GM12878 (cell line): ENCODE measurements at regions not wholly inside any gene's neighbourhood (a gene's known extent, or its start where the extent isn't known, plus 50 kb on each side); places are given as distances from the start of the nearest gene placed in this dataset.

Source experiments
- ATAC-seq: fragments of 200-7000 bp; cut with Tn5 transposase; 3 replicates; pipeline ENCODE4 v1.9.1; 2020; ENCODE audit warnings: mild to moderate bottlenecking, moderate library complexity
- BruUV-seq: library from RNA; stranded (reverse); fragments of 400-500 nt; replicated peaks from 2 replicates; lab custom pipeline; 2021; lab: Mats Ljungman, UMichigan
- CTCF ChIA-PET: fragments of 300-600 bp; sonication (Branson Sonifier 250); formaldehyde crosslinking; extraction: SDS; loops from one replicate; lab custom pipeline; 2021; ENCODE audit warnings: inconsistent platforms; lab: Yijun Ruan, JAX
- POLR2A ChIA-PET: fragments of 350-600 bp; formaldehyde crosslinking; extraction: SDS; loops from one replicate; lab custom pipeline; 2021; ENCODE audit warnings: inconsistent platforms; lab: Charles Lee
- RAD21 ChIA-PET: fragments of 300-600 bp; sonication (Branson Sonifier 250); formaldehyde crosslinking; loops from one replicate; lab custom pipeline; 2023; ENCODE audit warnings: antibody characterized with exemption; ENCODE audit not compliant: unreplicated experiment; lab: Charles Lee
- SMC1A ChIA-PET: fragments of 300-600 bp; sonication (Branson Sonifier 250); formaldehyde crosslinking; loops from one replicate; lab custom pipeline; 2023; ENCODE audit not compliant: unreplicated experiment, uncharacterized antibody; lab: Charles Lee
- DNase-seq: peaks from one replicate; pipeline ENCODE4 v3.0.0-alpha.2; 2011; ENCODE audit warnings: low read depth, low spot score
- FAIRE-seq: peaks from 3 replicates; lab custom pipeline; 2011; peaks lifted over from hg19 to GRCh38; lab: Jason Lieb, UNC
- H2AFZ ChIP-seq: 2 replicates; pipeline ENCODE4 v1.6.0; 2011; ENCODE audit warnings: low read depth, low read length, control low read depth; ENCODE audit not compliant: control insufficient read depth
- H3K27ac ChIP-seq: 2 replicates; pipeline ENCODE4 v1.5.1; 2011; ENCODE audit warnings: control low read depth; ENCODE audit not compliant: control insufficient read depth, insufficient read depth
- H3K27me3 ChIP-seq, 2 experiments: replicated peaks in 1 of 2; 2 replicates each; pipeline versions ENCODE4 v1.6.0 to v1.6.1; 2011; ENCODE audit warnings: low read length in 1 of 2; ENCODE audit not compliant: control insufficient read depth in 2 of 2, insufficient read depth in 2 of 2
- H3K36me3 ChIP-seq, 2 experiments: 2 replicates each; pipeline ENCODE4 v1.5.1; 2011; ENCODE audit warnings: low read length in 1 of 2; ENCODE audit not compliant: control insufficient read depth in 2 of 2, insufficient read depth in 2 of 2
- H3K4me1 ChIP-seq: 2 replicates; pipeline ENCODE4 v1.6.1; 2011; ENCODE audit warnings: mild to moderate bottlenecking, low read length, moderate library complexity, mixed read lengths; ENCODE audit not compliant: control insufficient read depth, insufficient read depth
- H3K4me2 ChIP-seq: 2 replicates; pipeline ENCODE4 v1.6.0; 2011; ENCODE audit warnings: control low read depth; ENCODE audit not compliant: control insufficient read depth, insufficient read depth
- H3K4me3 ChIP-seq: fragments of 200-600 bp; sonication (generic); 2 replicates; pipeline ENCODE4 v1.5.1; 2016
- H3K79me2 ChIP-seq: 2 replicates; pipeline ENCODE4 v1.6.0; 2011; ENCODE audit warnings: low read length; ENCODE audit not compliant: control insufficient read depth, insufficient read depth
- H3K9ac ChIP-seq: 2 replicates; pipeline ENCODE4 v1.8.0; 2011; ENCODE audit warnings: low read length, control low read depth, mixed read lengths; ENCODE audit not compliant: control insufficient read depth, insufficient read depth
- H3K9me3 ChIP-seq: replicated peaks from 3 replicates; pipeline ENCODE4 v1.5.1; 2011; ENCODE audit warnings: mild to moderate bottlenecking, low read length; ENCODE audit not compliant: control insufficient read depth, insufficient read depth
- H4K20me1 ChIP-seq: 2 replicates; pipeline ENCODE4 v1.6.0; 2011; ENCODE audit not compliant: control insufficient read depth, insufficient read depth
- GABPA ChIP-seq: IDR thresholded peaks from 2 replicates; pipeline ENCODE4 v1.6.1; 2014; ENCODE audit warnings: antibody characterized with exemption, low read depth, mild to moderate bottlenecking, inconsistent platforms
- IRF4 ChIP-seq: IDR thresholded peaks from 2 replicates; pipeline ENCODE4 v1.6.1; 2011; ENCODE audit warnings: low read depth, low read length
- LARP7 ChIP-seq: fragments of 450-650 bp; IDR thresholded peaks from 2 replicates; pipeline ENCODE4 v1.6.1; 2017; ENCODE audit warnings: mild to moderate bottlenecking
- MEF2A ChIP-seq: IDR thresholded peaks from 2 replicates; pipeline ENCODE4 v1.6.1; 2011; ENCODE audit warnings: low read depth, mild to moderate bottlenecking, low read length, moderate library complexity; ENCODE audit not compliant: insufficient read depth
- MTA3 ChIP-seq: IDR thresholded peaks from 2 replicates; pipeline ENCODE4 v1.6.1; 2012; ENCODE audit warnings: low read length, inconsistent platforms, borderline replicate concordance
- NFIC ChIP-seq: IDR thresholded peaks from 2 replicates; pipeline ENCODE4 v1.6.1; 2012; ENCODE audit warnings: low read depth, mild to moderate bottlenecking, inconsistent platforms, low read length, moderate library complexity
- NR2C1 ChIP-seq: fragments of 450-650 bp; IDR thresholded peaks from 2 replicates; pipeline ENCODE4 v1.6.1; 2017; ENCODE audit warnings: antibody characterized with exemption, mild to moderate bottlenecking, moderate library complexity
- POU2F2 ChIP-seq: IDR thresholded peaks from 3 replicates; pipeline ENCODE4 v1.6.1; 2011; ENCODE audit warnings: low read depth, mild to moderate bottlenecking, low read length, borderline replicate concordance
- WGBS: methylation state at CpG from one replicate; pipeline ENCODE4 v1.1.6; 2016; ENCODE audit warnings: low lambda C conversion rate; ENCODE audit not compliant: insufficient replicate concordance, insufficient coverage; ENCODE audit errors: missing lambda C conversion rate; 5-methylcytosine and 5-hydroxymethylcytosine counted together
- in situ Hi-C: fragments of 300-500 bp; cut with MboI; formaldehyde crosslinking; loops from 9 replicates; pipeline ENCODE4 v1.14.3; 2018; ENCODE audit warnings: mixed read lengths
- intact Hi-C: fragments of 100-400 bp; cut with micrococcal nuclease; formaldehyde crosslinking; loops from one replicate; pipeline ENCODE4 v1.14.2; 2022; ENCODE audit not compliant: unreplicated experiment
- TF ChIP-seq, protein P1 (sequence below): IDR thresholded peaks from 2 replicates; pipeline ENCODE4 v1.6.1; 2012; ENCODE audit warnings: improper control_type of control experiment, low read depth, low read length; ENCODE audit not compliant: insufficient replicate concordance
- TF ChIP-seq, protein P2 (sequence below): fragments of 450-650 bp; IDR thresholded peaks from 2 replicates; pipeline ENCODE4 v1.6.1; 2018; ENCODE audit warnings: mild to moderate bottlenecking, low read depth, moderate library complexity; ENCODE audit not compliant: partially characterized antibody
- TF ChIP-seq, protein P3 (sequence below): IDR thresholded peaks from 2 replicates; pipeline ENCODE4 v1.6.1; 2011; ENCODE audit warnings: borderline replicate concordance, low read depth, mild to moderate bottlenecking, moderate library complexity, mixed read lengths, low read length; ENCODE audit not compliant: insufficient read depth; ENCODE audit errors: extremely low read length

DNA sequence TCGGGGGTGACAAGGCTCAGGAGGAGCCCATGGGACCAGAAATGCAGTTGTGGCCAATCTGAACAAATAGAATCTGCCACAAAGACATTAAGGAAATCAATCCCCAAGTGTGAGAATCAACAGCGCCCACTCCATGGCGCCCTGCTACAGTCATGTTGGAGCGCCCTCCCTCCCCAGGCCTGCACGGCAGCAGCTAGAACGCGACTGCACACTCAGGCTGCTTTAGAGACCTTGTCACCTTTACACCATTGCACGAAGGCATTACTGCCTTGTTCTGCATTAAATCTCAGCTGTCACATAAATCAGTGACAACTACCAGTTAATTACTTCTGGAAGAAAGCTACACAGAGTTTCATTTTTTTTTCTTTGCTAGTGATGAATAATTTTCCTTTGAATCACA, 98.7 kb upstream of the SPIN1 start:
- ATAC-seq: no peak
- no peaks in the 10 kb centered on the region for H3K4me1 ChIP-seq
- TF ChIP-seq MEF2A (no peak), GABPA (no peak), NR2C1 (no peak), IRF4 (no peak), MTA3 (no peak), LARP7 (no peak), POU2F2 (no peak), NFIC (no peak)
- TF ChIP-seq, protein P1, sequence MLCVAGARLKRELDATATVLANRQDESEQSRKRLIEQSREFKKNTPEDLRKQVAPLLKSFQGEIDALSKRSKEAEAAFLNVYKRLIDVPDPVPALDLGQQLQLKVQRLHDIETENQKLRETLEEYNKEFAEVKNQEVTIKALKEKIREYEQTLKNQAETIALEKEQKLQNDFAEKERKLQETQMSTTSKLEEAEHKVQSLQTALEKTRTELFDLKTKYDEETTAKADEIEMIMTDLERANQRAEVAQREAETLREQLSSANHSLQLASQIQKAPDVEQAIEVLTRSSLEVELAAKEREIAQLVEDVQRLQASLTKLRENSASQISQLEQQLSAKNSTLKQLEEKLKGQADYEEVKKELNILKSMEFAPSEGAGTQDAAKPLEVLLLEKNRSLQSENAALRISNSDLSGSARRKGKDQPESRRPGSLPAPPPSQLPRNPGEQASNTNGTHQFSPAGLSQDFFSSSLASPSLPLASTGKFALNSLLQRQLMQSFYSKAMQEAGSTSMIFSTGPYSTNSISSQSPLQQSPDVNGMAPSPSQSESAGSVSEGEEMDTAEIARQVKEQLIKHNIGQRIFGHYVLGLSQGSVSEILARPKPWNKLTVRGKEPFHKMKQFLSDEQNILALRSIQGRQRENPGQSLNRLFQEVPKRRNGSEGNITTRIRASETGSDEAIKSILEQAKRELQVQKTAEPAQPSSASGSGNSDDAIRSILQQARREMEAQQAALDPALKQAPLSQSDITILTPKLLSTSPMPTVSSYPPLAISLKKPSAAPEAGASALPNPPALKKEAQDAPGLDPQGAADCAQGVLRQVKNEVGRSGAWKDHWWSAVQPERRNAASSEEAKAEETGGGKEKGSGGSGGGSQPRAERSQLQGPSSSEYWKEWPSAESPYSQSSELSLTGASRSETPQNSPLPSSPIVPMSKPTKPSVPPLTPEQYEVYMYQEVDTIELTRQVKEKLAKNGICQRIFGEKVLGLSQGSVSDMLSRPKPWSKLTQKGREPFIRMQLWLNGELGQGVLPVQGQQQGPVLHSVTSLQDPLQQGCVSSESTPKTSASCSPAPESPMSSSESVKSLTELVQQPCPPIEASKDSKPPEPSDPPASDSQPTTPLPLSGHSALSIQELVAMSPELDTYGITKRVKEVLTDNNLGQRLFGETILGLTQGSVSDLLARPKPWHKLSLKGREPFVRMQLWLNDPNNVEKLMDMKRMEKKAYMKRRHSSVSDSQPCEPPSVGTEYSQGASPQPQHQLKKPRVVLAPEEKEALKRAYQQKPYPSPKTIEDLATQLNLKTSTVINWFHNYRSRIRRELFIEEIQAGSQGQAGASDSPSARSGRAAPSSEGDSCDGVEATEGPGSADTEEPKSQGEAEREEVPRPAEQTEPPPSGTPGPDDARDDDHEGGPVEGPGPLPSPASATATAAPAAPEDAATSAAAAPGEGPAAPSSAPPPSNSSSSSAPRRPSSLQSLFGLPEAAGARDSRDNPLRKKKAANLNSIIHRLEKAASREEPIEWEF: no peak
- TF ChIP-seq, protein P2, sequence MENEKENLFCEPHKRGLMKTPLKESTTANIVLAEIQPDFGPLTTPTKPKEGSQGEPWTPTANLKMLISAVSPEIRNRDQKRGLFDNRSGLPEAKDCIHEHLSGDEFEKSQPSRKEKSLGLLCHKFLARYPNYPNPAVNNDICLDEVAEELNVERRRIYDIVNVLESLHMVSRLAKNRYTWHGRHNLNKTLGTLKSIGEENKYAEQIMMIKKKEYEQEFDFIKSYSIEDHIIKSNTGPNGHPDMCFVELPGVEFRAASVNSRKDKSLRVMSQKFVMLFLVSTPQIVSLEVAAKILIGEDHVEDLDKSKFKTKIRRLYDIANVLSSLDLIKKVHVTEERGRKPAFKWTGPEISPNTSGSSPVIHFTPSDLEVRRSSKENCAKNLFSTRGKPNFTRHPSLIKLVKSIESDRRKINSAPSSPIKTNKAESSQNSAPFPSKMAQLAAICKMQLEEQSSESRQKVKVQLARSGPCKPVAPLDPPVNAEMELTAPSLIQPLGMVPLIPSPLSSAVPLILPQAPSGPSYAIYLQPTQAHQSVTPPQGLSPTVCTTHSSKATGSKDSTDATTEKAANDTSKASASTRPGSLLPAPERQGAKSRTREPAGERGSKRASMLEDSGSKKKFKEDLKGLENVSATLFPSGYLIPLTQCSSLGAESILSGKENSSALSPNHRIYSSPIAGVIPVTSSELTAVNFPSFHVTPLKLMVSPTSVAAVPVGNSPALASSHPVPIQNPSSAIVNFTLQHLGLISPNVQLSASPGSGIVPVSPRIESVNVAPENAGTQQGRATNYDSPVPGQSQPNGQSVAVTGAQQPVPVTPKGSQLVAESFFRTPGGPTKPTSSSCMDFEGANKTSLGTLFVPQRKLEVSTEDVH: no peak
- TF ChIP-seq, protein P3, sequence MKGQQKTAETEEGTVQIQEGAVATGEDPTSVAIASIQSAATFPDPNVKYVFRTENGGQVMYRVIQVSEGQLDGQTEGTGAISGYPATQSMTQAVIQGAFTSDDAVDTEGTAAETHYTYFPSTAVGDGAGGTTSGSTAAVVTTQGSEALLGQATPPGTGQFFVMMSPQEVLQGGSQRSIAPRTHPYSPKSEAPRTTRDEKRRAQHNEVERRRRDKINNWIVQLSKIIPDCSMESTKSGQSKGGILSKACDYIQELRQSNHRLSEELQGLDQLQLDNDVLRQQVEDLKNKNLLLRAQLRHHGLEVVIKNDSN: no peak
- 48% methylated on average over 8 of the region's 8 CpGs for WGBS
- RAD21 ChIA-PET: no interaction called here
- H3K9ac ChIP-seq: no peak overlapping the region
- H3K36me3 ChIP-seq: no peaks in the 10 kb centered on the region
- no TSS peak for BruUV-seq
- POLR2A ChIA-PET: no interaction called here
- DNase-seq: no peak
- no peak overlapping the region for H3K27ac ChIP-seq
- no peaks in the 10 kb centered on the region for H3K27me3 ChIP-seq
- no peaks in the 10 kb centered on the region for H4K20me1 ChIP-seq
- in situ Hi-C loops (no loop called here), intact Hi-C loops (no loop called here)
- CTCF ChIA-PET: no interaction called here
- no peaks in the 10 kb centered on the region for H3K79me2 ChIP-seq
- H3K4me2 ChIP-seq: no peak overlapping the region
- no peak overlapping the region for H3K4me3 ChIP-seq
- H2AFZ ChIP-seq: no peak overlapping the region
- SMC1A ChIA-PET: no interaction called here
- no peaks in the 10 kb centered on the region; the same call in 2 of the 3 replicates for H3K9me3 ChIP-seq
- FAIRE-seq: no peak
